Stomach smooth muscle (tissue), 2 donors: ENCODE measurements at regions not wholly inside any gene's neighbourhood (a gene's known extent, or its start where the extent isn't known, plus 50 kb on each side); places are given as distances from the start of the nearest gene placed in this dataset.

Experiments
- H3K27ac ChIP-seq: one replicate; pipeline ENCODE4 v1.7.0; 2013; ENCODE audit warnings: mild to moderate bottlenecking, low read length, inconsistent platforms
- H3K27me3 ChIP-seq, 2 donors: one replicate each; pipeline ENCODE4 v1.7.0; 2013; ENCODE audit warnings: low read length in 2 of 2; ENCODE audit not compliant: insufficient read depth in 2 of 2, control insufficient read depth in 1 of 2
- H3K36me3 ChIP-seq, 2 donors: one replicate each; pipeline ENCODE4 v1.7.0; 2013; ENCODE audit warnings: low read length in 2 of 2; ENCODE audit not compliant: control insufficient read depth in 2 of 2, insufficient read depth in 2 of 2
- H3K4me1 ChIP-seq: one replicate; pipeline ENCODE4 v1.7.0; 2013; ENCODE audit warnings: low read length; ENCODE audit not compliant: control insufficient read depth, insufficient read depth
- H3K4me3 ChIP-seq, 2 donors: one replicate each; pipeline ENCODE4 v1.7.0; 2013; ENCODE audit warnings: low read length in 2 of 2
- H3K9ac ChIP-seq, 2 donors: one replicate each; pipeline ENCODE4 v1.7.0; 2013; ENCODE audit warnings: low read length in 2 of 2, mild to moderate bottlenecking in 1 of 2
- H3K9me3 ChIP-seq, 2 donors: one replicate each; pipeline ENCODE4 v1.7.0; 2013; ENCODE audit warnings: low read length in 2 of 2; ENCODE audit not compliant: control insufficient read depth in 2 of 2
- donor health status: healthy.
- donor health status: Pancreatic carcinoma.

DNA sequence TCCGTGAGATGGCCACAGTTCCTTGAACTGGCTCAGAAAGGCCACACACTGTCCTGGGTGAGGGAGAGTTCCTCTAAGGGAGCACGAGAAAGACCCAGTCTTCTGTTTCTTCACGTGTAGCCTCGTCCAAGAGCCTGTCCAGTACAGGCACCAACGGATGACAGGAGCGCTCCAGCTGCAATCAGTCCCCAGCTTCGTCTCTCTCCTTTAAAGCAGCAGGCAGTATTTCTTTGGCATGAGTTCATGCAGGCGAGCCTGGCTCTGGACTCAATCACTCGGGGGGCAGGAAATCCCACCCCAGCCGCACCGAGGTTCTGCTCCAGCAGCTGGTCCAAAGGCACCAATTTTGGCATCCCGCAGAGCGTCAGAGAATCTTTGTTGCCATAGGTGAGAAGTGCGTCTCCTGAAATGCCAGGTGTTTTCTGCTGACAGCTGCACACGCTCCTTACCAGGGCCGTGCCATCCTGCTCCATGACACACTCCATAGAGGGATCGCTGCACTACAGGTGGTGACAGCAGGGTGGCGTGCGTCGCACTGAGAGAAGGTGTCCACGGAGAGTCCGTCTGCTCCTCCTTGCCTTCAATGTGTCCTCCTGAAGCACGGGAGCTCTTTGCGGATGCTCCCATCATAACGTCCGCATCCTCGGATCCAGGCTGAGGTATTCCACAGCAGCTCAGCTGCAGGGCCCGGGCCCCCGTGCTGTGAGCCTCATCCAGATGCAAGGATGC is 59.6 kb upstream of the AFDN start:
- no peak overlapping the region for H3K27ac ChIP-seq
- peaks cover 3 to 8% of the 10 kb centered on the region in 2 donors for H3K27me3 ChIP-seq
- no peaks in the 10 kb centered on the region for H3K36me3 ChIP-seq
- no peaks in the 10 kb centered on the region for H3K9me3 ChIP-seq
- no peak overlapping the region for H3K4me3 ChIP-seq
- H3K4me1 ChIP-seq, result peaks cover 3% of the 10 kb centered on the region
- H3K9ac ChIP-seq, result no peak overlapping the region

DNA sequence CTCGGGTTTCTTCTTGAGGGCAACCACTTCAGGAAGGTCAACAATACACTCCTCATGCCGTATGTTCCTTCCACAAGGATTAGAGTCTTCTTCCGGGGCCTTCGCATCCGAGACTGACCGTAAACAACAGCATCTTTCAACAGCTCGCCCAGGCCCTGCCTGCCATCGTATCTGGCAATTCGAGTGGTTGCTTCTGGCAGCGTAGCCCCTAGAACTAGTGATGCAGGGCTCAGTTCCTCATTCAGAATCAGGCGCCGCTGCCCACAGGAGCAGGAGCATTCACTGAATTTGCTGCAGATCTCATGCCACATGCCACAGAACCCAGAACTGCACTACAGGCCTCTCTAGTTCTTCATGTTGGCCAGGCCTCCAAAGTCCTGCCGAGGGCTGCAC is 59.0 kb upstream of the AFDN start:
- H3K9me3 ChIP-seq, result no peaks in the 10 kb centered on the region
- peaks cover 3 to 8% of the 10 kb centered on the region in 2 donors for H3K27me3 ChIP-seq
- H3K4me3 ChIP-seq, result no peak overlapping the region
- H3K36me3 ChIP-seq, result no peaks in the 10 kb centered on the region
- peaks cover 3% of the 10 kb centered on the region for H3K4me1 ChIP-seq
- H3K9ac ChIP-seq, result no peak overlapping the region
- H3K27ac ChIP-seq, result no peak overlapping the region

DNA sequence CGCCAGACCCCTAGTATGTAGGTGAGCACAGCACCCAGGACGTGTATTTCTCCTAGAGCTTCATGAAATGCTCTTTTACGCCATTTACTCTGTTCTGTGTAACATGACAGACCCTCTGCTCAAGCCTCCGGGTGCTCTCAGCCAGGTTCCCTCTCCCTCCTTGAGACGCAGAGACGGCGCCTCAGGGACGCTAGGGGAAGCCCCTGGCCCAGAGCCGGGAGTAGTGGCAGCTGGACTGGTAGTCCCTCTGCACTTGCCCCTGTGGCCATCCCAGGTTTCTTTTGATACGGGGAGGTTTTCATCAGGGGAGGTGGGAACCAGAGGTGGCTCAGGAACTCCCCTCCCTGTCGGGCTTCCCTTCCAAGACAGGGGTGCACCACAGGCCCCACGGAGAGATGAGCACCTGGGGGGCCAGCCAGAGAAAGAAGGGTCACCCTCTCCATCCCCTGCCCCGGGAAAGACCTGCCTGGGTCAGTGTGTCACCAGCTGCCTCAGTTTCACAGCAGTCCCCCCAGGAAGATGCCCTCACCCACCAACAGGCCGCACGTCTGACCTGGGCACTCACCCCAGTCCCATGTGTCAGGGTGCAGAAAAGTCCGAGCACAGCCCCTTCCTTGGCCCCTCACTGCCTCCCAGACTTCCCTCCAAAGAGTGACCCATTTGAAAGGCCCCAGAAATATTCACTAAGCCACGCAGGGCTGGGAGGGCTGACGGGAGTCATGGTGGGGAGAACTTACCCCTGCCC is 58.1 kb upstream of the AFDN start:
- H3K4me3 ChIP-seq, result no peak overlapping the region
- peaks cover 3% of the 10 kb centered on the region for H3K4me1 ChIP-seq
- H3K27me3 ChIP-seq, result peaks cover 3 to 8% of the 10 kb centered on the region in 2 donors
- H3K9me3 ChIP-seq, result no peaks in the 10 kb centered on the region
- no peaks in the 10 kb centered on the region for H3K36me3 ChIP-seq
- no peak overlapping the region for H3K9ac ChIP-seq
- H3K27ac ChIP-seq, result no peak overlapping the region

DNA sequence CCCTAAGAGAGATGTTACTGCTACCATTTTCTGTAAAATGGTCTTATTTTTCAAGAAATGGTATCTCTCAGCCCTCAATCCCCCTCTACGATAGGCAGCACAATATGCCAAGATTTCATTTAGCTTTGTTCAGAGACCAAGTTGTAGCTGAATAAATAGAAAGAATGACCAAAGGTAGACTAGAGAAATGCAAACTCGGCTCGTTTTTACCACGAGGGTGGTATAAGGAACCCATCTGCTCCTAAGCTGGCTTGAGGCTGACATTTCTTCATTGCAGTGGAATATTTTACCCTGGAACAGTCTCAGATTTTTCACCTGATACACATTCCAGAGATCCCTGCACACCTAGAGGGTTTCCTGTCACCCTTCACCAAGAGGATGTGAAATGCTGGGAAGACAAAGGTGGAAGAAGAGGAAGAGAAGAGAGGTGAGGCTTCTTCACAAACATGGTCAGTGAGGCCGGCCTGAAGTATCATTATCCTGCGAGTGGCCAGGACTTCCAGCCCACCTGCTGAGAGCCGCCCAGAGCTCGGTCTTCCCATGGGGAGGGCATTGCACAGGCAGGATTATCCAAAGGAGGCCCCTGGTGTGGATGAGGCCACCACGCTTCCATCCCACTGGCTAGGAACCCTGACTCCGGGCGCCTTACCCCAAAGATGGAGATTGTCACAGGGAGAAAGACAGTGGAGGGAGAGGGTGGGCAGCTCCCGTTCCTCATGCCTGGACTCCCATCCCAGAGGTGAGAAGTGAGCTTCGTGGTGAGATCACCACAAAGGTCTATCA is 57.1 kb upstream of the AFDN start:
- H3K4me1 ChIP-seq, result peaks cover 3% of the 10 kb centered on the region
- no peaks in the 10 kb centered on the region for H3K9me3 ChIP-seq
- no peak overlapping the region for H3K4me3 ChIP-seq
- no peak overlapping the region for H3K27ac ChIP-seq
- H3K27me3 ChIP-seq, result peaks cover 3 to 8% of the 10 kb centered on the region in 2 donors
- H3K9ac ChIP-seq, result no peak overlapping the region
- H3K36me3 ChIP-seq, result no peaks in the 10 kb centered on the region

DNA sequence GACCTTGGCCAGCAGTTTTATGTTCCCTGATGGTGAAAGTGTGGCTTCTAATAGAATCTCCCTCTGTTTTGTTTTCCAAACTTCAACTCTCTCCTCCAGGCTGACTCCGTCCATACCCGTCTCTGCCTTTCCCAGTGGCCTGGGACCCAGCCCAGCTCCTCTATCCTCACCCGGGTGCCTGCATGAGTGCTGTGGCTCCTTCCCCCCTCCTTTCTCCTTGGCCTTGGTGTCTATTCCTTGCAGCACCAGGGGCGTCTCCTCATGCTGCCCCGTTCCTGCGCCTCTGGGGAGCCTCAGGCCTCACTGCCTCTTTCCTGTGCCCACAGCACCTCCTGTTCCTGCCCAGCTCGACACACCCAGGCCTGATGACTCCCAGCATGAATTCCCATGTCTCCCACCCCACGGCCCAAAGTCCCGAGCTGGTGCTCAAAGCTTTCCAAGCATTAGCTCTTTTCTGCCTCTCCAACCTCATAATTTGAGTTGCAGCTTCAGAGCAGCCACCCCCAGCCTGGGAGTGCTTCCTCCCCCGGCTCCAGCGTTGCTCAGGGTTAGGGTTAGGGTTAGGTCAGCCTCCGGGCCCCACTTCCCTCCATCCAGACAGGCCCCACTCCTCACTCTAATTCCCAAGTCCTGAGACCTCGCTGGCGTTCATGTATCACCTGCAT is 56.3 kb upstream of the AFDN start:
- Histone ChIP-seq H3K4me1 (peaks cover 3% of the 10 kb centered on the region), H3K9me3 (no peaks in the 10 kb centered on the region), H3K27me3 (peaks cover 3 to 8% of the 10 kb centered on the region in 2 donors)

DNA sequence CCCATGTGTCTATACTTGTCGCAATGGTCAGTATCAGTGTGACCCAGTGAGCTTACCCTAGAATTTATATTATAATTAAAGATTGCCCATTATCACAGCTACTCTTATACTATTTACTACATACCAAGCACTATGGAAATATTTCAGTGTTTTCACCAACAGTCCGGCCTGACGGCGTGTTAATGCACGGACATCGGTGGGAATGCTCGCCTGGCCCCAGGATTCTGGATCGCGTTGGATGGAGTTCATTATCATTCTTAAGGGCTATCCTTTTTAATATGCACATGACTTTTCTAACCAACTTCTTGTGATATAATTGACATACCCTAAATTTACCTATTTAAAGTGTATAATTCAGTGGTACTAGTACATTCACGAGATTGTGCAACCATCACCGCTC is 51.8 kb upstream of the AFDN start:
- H3K4me1 ChIP-seq, result no peaks in the 10 kb centered on the region
- H3K36me3 ChIP-seq, result no peaks in the 10 kb centered on the region
- no peaks in the 10 kb centered on the region for H3K9me3 ChIP-seq
- H3K27me3 ChIP-seq, result no peaks in the 10 kb centered on the region
- H3K9ac ChIP-seq, result no peak overlapping the region
- H3K27ac ChIP-seq, result no peak overlapping the region
- H3K4me3 ChIP-seq, result no peak overlapping the region

More for the DNA sequence above, 56.3 kb upstream of the AFDN start:
- H3K9ac ChIP-seq, result no peak overlapping the region
- H3K27ac ChIP-seq, result no peak overlapping the region
- H3K36me3 ChIP-seq, result no peaks in the 10 kb centered on the region
- no peak overlapping the region for H3K4me3 ChIP-seq

DNA sequence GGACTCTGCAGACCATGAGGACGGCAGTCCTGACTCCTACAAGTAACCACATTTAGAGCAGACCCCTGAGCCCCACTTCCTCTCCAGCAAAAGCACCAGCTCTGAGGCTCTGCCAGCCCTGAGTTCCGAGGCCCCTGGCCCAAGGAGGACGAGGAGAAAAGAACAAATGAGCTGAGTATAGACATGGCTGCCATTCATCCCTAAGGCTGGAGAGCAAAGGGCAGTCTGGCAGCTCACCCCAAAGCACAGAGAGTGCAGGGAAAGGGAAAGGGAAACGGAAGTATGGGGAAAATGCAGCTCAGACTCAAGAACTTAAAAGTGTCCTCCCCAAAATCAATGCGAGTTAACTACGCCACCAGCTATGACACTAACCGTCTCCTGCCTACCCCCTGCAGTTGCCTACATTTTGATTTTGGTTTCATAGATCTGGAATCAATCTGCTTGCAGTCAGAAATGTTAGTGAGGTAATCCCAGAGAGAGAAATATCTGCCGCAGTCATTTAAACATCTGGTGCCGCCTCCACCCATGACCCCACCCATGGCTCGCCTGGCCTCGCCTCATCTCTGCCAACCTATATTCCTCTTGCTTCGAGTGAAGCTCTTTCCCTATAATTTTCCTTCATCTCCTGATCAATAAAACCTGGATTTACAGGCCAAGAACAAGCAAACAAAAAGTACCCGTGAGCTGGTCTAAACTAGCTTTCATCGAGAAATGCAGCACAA is 49.6 kb upstream of the AFDN start:
- no peaks in the 10 kb centered on the region for H3K4me1 ChIP-seq
- no peak overlapping the region for H3K9ac ChIP-seq
- H3K4me3 ChIP-seq, result no peak overlapping the region
- peaks cover 0 to 4% of the 10 kb centered on the region in 2 donors for H3K27me3 ChIP-seq
- no peaks in the 10 kb centered on the region for H3K36me3 ChIP-seq
- H3K27ac ChIP-seq, result no peak overlapping the region
- no peaks in the 10 kb centered on the region for H3K9me3 ChIP-seq
